PC-9 (cell line): ENCODE measurements at regions not wholly inside any gene's neighbourhood (a gene's known extent, or its start where the extent isn't known, plus 50 kb on each side); places are given as distances from the start of the nearest gene placed in this dataset.

ENCODE experiments used
- EZH2 ChIP-seq: fragments of 200-600 bp; sonication (generic); IDR thresholded peaks from 2 replicates; pipeline ENCODE4 v1.8.0; 2017; ENCODE audit warnings: antibody characterized with exemption, low read depth
- TF ChIP-seq, protein P1 (sequence below): fragments of 200-600 bp; sonication (generic); conservative IDR thresholded peaks from 2 replicates; pipeline ENCODE4 v1.6.1; 2017; ENCODE audit warnings: mixed run types, antibody characterized with exemption, mild to moderate bottlenecking, moderate library complexity

DNA sequence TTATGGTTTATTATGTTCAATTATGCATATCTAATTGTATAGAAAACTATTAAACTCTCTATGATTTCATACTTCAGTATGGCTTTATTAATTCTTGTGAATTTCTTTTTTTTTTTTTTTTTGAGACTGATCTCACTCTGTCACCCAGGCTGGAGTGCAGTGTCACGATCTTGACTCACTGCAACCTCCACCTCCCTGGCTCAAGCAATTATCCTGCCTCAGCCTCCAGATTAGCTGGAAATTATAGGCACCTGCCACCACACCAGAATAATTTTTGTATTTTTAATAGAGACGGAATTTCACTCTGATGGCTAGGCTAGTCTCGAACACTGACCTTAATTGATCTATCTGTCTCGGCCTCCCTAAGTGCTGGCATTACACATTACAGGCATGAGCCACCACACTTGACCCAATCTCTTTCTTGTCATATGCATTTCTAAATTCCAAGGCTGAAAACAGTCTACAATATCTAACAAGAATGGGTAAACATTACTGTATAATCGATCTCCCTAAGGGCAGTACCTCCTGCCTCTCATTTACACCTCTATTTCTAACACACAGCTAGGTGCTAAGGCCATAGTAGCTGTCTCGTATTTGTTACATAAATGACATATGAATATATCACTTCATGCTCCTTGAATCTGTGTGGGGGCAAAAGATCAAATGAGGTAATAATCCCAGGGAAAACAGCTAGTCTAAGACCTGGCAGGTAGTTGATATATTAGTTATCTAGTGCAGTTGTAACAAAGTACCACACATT, 258.2 kb upstream of the CDH8 start:
- TF ChIP-seq, protein P1, sequence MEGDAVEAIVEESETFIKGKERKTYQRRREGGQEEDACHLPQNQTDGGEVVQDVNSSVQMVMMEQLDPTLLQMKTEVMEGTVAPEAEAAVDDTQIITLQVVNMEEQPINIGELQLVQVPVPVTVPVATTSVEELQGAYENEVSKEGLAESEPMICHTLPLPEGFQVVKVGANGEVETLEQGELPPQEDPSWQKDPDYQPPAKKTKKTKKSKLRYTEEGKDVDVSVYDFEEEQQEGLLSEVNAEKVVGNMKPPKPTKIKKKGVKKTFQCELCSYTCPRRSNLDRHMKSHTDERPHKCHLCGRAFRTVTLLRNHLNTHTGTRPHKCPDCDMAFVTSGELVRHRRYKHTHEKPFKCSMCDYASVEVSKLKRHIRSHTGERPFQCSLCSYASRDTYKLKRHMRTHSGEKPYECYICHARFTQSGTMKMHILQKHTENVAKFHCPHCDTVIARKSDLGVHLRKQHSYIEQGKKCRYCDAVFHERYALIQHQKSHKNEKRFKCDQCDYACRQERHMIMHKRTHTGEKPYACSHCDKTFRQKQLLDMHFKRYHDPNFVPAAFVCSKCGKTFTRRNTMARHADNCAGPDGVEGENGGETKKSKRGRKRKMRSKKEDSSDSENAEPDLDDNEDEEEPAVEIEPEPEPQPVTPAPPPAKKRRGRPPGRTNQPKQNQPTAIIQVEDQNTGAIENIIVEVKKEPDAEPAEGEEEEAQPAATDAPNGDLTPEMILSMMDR = no peak
- no peak for TF ChIP-seq EZH2
